HCEC 1CT (cell line): ENCODE measurements at regions not wholly inside any gene's neighbourhood (a gene's known extent, or its start where the extent isn't known, plus 50 kb on each side); places are given as distances from the start of the nearest gene placed in this dataset.

Source experiments
- DNase-seq: peaks from one replicate; pipeline ENCODE4 v3.0.0-alpha.2; 2017

- DNase-seq, result no peak
Measured at GRCh38 chr6:25041485-25042035, 105.8 kb upstream of the RIPOR2 start.

DNA sequence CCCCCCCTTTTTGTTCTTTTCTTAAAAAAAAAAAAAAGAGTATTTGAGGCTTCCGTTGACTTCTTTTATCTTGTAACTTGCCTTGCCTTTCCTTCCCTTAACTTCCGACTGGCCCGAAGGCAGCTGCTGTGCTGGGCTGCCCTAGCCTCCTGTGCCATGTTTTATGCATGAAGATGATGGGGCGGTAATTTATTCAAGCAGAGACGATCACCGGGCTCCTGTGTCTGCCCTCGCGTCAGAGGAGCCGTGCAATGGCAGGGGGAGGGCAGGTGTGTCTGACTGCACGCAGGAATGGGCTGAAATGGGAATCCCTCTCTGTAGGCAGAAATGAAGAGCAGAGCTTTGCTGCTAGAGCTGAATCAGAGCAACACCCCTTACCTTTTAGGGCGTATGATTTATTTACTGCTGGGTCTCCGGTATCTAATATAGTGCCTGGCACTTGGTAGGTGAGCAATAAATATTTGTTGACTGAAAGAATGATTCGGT lies 106.3 kb upstream of the RIPOR2 start:
- DNase-seq, result no peak

- DNase-seq, result no peak
Measured at GRCh38 chr6:25042536-25042935, 106.8 kb upstream of the RIPOR2 start.

DNA sequence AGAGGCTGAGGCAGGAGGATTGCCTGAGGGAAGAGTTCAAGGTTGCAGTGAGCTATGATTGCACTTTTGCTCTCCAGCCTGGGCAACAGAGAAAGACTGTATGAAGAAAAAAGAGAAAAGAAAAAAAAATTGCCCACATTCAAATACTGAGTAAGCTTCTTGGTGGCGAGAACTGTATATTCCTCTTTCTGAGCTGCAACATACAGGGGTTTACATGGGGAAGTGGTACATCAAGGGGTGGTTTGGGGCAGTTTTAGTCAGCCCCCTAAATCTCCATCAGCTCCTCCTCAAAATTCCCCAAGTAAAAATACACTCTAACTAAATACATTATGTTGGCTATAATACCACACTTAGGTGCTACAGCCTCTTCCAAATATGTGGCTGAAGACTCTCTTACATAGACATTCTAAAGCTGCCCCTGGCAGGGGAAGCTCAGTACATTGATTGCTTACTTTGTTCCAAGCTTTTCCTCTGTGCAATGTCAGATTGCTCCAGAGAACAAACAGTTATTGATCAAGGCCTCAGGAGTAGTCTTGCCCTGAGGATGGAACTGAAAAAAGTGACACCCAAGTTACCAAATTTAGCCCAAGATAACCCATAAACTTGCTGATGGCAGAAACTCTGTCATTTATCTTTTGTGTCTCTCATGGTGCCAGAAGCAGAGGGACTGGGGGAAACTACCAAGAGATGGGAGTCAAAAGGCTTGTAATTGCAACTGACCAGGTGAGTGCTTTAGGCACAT lies 107.4 kb upstream of the RIPOR2 start:
- DNase-seq, result no peak

GRCh38 chr6:25043892-25044291 lies 108.1 kb upstream of the RIPOR2 start:
- DNase-seq, result no peak

GRCh38 chr6:25046942-25047341 lies 111.2 kb upstream of the RIPOR2 start:
- DNase-seq, result no peak

DNA sequence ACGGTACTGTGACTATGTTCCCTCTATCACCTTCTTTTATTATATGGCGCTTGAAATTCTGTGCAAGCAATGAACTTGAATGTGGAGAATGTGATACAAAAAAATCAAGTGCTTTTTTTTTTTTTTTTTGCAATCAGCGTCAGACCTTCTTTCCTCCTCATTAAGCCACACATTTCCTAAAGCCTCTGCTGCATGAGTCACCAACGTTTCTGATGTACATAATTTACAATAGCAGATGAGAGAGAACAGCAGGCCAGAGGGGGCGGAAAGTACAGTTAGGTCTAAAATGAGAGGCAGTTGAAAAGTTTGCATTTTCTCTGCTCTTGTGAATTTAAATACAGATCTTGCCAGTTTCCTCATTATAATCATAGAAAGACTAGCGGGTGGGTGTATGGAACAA lies 114.6 kb upstream of the RIPOR2 start:
- peak; percentile 82 for DNase-seq

GRCh38 chr6:25051083-25051482 lies 115.3 kb upstream of the RIPOR2 start:
- no peak for DNase-seq

- no peak for DNase-seq
Measured at GRCh38 chr6:25052181-25052580, 116.4 kb upstream of the RIPOR2 start.

DNA sequence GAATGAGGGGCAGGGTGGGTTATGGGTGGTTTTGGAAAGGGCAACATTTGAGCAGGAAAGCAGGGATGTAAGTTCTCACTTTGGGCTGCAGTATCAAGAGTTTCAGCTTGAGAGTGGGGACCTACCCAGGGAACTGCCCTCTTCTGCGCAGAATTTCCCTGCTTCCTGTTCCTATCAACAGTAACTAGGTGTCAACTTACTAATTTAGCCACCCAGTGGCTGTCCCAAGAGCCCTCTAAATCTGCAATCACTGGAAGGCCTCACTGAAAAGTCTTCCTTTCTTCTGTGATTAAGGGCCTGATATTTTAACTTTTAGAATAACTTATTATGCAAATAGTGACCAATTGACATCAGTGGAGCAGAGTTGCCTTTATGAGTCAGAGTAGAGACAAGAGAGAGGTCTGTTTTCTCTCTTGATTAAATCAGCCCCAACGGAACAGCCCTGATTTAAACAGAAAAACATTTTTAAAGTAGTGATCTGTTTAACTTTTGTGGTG lies 118.2 kb upstream of the RIPOR2 start:
- DNase-seq, result peak; percentile 47

- peak; percentile 86 for DNase-seq
Measured at GRCh38 chr6:25054469-25054868, 118.7 kb upstream of the RIPOR2 start.

DNA sequence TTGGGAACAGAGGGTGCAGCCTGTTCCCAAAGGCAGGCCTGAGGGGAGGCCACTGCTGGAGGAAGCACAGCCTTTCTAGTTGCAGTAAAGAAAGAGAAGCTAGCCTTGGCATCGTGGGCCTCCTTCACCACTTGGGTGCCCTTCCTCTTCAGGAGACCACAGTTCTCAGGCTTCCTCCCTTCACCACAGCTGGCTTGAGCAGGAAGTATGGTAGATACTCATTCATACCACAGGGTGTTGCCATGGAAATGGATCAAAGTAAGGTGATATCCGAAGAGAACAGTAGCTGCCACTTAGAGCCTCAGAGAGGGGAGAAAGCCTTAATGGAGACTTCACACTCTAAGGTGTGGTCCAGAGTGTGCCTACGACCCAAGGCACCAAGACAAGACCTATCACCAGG lies 120.4 kb upstream of the RIPOR2 start:
- no peak for DNase-seq

DNA sequence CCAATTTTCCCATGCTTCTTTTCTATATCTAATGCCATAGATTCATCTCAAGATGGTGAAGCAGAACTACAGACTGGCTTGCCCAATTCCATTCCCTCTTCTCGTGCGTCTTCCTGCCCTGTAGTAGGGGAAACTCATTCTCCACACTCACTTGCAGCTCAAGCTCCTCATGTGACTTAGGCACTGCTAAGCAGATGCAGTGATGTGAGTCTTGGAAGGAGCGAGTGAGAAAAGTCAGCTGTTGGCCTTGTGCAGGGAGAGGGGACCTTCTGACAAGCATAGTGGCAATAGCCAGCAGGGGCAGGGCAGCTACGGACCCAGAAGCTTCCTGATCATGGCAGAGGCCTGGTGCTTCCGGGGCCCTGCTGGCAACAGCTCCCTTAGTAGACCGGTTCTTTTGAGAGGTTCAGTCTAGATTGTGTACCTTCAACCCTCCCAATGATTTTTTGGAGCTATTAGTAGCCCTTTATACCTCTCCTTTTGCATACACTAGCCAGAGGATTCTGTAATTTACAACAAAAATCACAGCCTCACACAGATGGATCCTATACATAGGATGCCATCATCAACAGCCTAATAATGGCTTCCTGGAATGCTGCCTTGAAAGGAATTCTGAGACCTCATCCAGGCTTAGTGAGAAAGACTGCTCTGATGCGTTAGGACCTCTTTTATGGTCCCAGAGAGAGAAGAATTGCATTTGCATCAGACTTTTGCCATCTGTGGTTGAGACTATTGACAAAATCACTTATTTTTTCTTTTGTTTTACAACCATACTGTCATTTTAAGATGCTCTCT lies 121.5 kb upstream of the RIPOR2 start:
- no peak for DNase-seq

DNA sequence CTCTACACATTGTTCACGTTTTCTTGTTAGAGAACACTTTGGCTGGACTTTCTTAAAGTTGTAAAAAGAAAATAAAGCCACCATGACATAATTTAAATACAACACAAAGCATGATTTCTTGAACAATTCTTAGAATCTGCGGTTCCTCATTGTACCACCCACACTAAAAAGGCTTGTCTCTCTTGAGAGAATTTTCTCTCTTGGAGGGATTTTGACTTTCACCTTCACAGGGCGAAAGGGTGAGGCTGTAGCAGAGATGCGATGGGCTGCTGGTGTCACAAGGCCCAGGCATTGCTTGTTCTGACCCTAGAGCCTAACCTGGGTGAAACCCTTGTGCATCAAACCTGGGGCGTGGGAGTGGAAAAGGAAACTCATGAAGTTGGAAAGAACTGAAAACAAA lies 122.7 kb upstream of the RIPOR2 start:
- no peak for DNase-seq

GRCh38 chr6:25058941-25059340 lies 123.2 kb upstream of the RIPOR2 start:
- no peak for DNase-seq

DNA sequence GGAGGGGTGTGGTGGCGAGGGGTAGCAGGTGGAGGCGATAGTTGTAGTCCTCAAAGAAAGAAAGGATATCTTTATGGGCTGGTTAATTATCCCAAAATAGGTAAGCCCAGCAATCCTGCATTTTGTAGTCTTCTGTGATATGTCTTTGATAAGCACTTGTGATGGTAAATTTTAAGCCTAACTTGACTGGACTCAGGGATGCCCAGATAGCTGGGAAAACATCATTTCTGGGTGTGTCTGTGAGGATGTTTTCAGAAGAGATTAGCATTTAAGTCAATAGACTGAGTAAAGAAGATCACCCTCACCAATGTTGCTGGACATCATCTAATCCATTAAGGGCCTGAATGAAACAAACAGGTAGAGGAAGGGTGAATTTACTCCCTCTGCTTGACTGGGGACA lies 124.8 kb upstream of the RIPOR2 start:
- DNase-seq, result no peak

DNA sequence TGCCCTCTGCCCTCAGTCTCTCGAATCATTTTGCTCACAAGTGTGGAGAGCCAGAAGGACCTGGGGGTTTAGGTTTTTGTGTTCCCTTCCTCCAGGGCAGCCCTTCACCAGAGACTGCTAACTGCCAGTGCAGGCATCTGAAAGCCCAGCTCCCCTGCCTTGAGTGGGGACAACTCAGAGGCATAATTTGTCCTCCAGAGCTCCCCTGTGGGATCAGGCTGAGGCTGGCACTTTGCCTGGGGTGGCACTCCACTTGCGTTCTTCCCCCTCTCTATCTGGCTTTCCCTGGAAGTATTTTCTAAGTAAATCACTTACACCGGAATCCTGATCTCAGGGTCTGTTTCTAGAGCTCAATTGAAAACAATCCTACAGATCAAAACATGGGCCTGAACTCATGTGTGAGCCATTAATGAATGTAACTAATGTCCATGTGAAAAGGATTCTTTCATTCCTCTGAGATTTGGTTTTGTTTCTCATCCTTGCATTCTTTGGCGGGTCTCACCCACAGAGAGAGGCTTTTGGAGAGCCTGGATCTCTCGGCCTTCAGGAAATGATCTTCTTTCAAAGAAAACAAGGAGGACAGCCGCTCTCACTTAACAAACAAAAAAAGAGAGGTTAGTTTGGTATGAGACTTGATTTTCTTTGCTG lies 125.7 kb upstream of the RIPOR2 start:
- DNase-seq, result no peak

DNA sequence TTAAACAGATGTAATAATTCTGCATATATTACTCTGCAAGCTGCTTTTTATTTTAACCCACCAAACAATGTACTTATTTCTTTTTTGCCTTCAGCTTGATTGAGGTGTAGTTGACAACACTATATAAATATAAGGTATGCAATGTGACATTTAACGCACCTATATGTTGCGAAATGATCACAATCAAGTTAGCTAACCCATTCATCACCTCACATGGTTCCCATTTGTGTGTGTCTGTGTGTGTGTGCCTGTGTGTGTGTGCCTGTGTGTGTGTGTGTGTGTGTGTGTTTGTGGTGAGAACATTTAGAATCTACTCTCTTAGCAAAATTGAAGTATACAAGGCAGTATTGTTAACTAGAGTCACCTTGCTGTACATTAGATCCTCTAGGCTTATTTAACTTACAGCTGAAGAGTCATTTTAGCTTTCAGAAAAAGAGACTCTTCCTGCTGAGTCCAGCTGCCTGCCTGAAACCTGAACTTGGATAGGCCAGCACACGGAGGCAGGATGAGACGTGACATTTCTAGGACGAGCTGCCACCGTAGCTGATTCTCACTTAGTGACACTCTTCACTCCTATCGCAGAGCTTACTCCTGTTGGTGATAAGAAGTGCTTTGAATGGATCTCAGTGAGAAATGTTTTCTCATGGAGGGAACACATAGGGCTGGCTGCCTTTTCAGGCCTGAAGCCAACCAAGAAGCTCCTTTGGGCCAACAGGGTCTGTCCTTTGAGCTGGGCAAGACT lies 126.5 kb upstream of the RIPOR2 start:
- no peak for DNase-seq

DNA sequence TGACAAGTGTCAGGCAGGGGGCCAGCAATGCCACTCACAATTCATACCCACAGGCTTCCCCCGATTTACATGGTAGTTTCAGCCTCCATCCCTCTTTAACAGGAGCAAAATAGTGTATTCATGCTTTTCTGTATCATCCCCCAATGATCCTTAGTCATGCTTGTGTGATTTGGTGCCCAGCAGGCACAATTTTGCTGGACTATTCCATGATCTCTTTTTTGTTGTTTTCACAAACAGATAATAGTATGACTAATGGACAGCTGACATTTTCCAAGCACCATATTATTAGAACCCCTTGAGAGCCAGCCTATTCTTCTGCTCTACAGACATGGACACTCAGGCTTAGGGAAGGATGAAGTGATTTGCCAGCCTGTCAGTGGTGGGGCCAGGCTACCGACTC lies 128.2 kb upstream of the RIPOR2 start:
- no peak for DNase-seq

GRCh38 chr6:25065666-25066065 lies 129.9 kb upstream of the RIPOR2 start:
- no peak for DNase-seq

DNA sequence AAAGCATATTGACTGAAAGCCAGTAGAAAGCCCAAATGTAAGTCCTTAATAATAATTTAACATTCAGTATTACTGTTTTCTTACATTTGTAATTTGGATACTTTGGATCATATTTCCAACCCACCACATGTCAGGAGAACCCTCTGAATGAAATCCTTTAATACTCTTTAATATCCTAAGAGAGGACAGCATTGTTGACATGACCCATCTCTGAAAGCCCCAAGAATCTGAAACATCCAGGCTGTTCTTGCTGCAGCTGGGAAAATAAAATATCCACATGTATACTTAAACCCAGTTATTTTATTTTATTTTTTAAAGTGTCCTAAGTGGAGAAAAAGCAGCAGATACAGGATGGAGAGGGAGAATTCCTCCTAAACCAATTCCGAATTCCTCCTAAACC lies 130.8 kb upstream of the RIPOR2 start:
- DNase-seq, result no peak

DNA sequence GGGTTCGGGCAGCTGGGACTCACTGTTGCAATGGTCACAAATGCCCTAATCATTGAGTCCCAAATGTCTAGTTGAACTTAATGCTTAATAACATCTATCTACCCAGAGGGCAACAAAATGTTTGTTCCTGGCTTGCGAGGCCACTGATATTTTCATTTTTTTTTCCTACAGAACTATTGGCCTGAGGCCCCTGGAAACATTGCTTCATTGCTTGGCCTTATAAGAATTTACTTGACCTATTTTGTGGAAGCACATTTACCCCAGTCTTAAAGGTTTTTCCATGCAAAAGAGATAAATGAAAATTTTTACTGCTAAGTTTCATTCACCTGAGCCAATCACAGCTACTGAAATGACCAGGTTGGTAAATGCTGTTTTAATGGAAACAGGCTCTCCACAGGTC lies 133.1 kb upstream of the RIPOR2 start:
- no peak for DNase-seq
